Peyer's patch (tissue), 4 donors: ENCODE measurements at regions not wholly inside any gene's neighbourhood (a gene's known extent, or its start where the extent isn't known, plus 50 kb on each side); places are given as distances from the start of the nearest gene placed in this dataset.

Experiments used
- CTCF ChIP-seq, 6 experiments: fragments of 450-650 bp in 4 of 6; fragments of 200-600 bp in 2 of 6; sonication (generic) in 1 of 6; IDR thresholded peaks; one replicate each; pipeline ENCODE4 v1.5.1; 2017 to 2019; ENCODE audit warnings: antibody characterized with exemption in 6 of 6, mild to moderate bottlenecking in 3 of 6, moderate library complexity in 1 of 6
- POLR2A ChIP-seq, 2 donors: fragments of 450-650 bp; IDR thresholded peaks; one replicate each; pipeline ENCODE4 v1.5.1; 2017; ENCODE audit warnings: antibody characterized with exemption in 2 of 2, mild to moderate bottlenecking in 2 of 2, moderate library complexity in 2 of 2

- no peak for TF ChIP-seq CTCF (IDR thresholded peaks at IDR 0.05)
- TF ChIP-seq POLR2A (IDR thresholded peaks at IDR 0.05) = no peak
These were observed 311.2 kb upstream of the FAT3 start for GRCh38 chr11:91913407-91913806.
